Stimulated activated CD8-positive, alpha-beta memory T cell treated with anti-CD3 and anti-CD28 coated beads, Interleukin-12 subunit alpha, Interleukin-12 subunit beta, amount 100 ng/mL, for 1 hour (primary cell): ENCODE measurements at regions not wholly inside any gene's neighbourhood (a gene's known extent, or its start where the extent isn't known, plus 50 kb on each side); places are given as distances from the start of the nearest gene placed in this dataset.

ENCODE experiments used
- DNase-seq: peaks from one replicate; pipeline ENCODE4 v3.0.0-alpha.2; 2020; ENCODE audit warnings: low read depth

DNA sequence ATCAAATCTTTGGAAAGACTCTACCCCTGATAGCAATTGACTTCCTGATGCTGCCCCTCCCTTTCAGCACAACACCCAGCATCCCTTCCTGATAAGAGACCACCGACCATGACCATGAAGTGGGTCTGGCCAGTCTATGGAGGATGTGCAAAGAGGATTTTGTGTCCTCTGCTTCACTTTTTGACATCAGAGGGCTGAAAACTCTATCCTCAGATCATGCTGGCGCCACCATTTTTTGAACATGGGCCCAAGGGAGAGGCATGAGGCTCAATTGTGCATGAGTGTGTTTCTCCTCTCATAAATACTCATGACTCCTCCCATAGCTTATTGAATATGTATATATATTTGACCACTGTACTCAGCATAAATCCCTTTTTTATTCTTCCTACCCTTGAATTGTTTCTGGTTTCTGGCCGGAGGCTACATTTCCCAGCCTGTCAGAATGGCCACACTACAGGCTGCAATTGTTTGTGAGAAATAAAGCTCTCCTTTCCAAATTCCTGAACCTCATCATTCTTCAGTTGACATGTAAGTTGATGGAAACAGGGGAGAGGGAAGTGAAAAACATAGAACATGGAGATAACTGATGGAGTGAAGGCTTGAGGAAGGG lies 314.1 kb downstream of the MYCN start:
- no peak for DNase-seq

DNA sequence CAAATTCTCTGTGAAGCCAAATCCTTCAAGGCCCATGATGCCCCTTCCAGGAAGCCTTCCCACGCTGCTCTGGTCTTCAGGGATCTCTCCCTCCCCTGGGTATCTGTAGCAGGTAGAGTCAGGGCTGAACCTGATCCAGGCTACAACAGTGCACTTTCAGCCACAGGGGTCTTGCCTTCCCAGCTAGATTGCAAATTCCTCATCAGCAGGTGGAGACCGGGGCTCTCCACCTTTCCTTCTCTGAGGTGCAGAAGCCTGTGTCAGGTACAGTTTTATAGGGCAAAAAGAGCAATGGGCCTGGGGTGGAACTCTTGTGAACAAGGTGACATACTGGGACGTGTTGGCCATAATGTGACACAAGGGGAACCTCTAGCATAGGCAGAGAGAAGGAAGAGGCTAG lies 312.9 kb downstream of the MYCN start:
- no peak for DNase-seq

DNA sequence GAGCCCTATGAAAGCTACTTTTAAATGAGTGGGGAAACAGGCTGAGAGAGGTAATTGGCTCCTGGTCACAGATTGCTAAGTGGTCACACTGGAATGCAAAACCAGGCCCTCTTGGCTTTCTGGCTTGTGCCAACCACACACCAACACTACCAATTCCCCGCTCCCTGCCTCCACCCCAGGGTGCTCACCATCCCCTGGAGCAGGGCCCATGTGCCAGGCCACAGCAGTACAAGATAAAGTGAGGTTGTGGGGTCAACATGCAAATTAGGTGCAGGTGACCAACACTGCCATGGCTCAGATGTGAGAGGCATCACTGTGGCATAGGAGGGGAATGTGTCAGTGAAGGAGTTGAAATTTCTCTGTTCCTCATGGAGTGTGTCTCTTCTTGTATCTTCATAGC lies 312.5 kb downstream of the MYCN start:
- DNase-seq, result no peak

DNA sequence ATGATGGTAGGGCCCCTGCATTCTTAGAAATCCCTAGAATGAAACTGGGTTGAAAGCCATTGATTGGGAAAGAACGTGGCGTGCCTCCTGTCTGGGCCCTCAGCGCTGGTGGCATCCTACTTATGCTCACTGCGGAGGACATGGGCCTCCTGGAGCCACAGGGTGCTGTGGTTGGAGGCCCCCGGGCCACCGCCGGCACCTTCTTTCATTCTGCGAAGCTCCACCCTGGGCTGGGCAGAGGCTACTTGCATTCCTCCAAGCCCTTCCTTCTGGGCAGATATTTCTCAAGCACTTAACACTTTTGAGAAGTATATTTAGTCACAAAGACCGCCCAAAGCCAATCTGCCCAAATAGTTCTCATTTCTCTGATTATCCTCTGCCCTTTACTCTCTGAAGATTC lies 311.9 kb downstream of the MYCN start:
- DNase-seq, result no peak

DNA sequence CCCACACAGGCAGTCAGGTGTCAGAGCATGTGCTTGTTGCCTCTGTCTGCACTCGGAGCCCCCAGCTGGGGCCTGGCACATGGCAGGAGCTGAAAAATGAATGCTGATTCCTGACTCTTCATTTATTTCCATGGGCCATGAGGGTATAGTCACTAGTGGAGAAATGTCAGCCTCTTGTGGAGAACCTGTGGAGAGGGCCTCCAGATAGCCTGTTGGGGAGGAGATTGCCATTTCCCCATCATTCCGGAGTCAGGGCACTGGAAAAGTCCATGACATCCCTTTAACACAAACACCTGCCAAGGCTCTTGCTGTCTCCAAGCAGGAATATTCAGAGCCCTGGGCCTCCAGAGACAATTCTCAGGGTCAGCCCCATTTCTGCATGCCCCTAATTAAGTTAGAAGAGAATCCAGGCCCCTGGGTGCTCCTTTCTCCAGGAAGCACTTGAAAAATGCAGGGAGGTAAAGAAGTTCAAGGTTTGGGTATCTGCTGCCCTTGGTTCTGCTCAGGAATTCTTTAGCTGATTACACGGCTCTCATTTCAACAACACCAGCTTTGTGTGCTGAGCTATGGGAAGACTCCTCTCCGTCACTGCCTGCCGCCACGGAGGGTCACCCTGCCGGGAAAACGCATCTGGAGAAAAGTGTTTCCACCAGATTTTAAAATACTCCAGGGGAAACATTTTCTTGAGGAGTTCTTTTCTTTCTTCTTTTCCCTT lies 311.3 kb downstream of the MYCN start:
- DNase-seq, result no peak

DNA sequence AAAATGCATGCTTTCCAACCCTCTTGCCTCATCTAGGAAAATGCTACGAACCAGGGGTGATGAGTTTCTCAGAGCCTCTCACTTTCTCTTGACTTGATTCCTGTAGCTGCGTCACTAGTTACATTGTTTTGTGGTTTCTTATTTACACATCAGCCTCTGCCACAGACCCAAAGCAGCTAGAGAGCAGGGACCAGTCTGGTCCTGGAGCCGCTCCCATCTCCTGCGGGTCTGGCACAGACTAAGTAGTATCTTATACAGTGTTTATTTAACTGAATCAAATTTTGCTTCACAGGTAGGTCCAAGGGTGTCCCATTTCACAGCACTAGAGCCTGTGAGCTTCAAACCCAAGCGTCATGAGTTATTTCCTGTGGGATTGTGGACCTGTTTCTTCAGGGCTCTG lies 310.5 kb downstream of the MYCN start:
- DNase-seq, result no peak

DNA sequence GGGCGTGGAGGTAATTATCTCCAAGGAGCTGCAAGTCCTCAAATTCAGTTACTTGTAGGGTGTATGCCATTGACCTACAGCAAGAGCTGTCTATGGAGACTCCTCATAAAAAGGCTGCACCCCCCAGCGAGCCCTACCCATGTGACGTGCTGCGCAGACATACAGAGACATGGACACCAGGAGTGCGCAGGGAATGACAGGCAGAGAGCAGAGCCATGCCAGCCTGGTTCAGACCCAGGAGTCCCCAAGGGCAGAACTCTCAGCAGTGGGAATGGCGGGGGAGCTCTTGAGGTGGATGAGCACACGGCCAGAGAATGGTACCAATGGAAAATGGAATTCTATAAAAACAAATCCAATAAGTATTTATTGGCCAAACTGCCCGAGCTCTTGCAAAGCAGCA lies 310.1 kb downstream of the MYCN start:
- DNase-seq, result no peak

DNA sequence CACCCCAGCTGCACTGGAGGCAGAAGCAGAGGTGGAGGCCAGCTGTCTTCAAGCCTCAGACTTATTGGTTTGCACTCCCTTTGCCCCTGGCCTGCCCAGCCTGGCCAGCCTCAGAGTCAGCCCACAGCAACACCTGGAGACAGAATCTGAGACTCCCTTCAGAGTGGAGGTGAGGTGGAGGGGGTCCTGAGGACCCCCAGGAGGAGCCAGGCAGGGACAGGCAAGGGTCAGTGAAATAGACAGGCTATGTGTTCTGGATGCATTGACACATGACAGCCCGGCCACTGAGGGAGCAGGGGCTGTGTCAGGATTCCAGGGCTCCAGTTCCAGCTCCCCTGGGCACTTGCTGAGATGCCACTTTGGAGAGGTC lies 309.7 kb downstream of the MYCN start:
- DNase-seq, result no peak

DNA sequence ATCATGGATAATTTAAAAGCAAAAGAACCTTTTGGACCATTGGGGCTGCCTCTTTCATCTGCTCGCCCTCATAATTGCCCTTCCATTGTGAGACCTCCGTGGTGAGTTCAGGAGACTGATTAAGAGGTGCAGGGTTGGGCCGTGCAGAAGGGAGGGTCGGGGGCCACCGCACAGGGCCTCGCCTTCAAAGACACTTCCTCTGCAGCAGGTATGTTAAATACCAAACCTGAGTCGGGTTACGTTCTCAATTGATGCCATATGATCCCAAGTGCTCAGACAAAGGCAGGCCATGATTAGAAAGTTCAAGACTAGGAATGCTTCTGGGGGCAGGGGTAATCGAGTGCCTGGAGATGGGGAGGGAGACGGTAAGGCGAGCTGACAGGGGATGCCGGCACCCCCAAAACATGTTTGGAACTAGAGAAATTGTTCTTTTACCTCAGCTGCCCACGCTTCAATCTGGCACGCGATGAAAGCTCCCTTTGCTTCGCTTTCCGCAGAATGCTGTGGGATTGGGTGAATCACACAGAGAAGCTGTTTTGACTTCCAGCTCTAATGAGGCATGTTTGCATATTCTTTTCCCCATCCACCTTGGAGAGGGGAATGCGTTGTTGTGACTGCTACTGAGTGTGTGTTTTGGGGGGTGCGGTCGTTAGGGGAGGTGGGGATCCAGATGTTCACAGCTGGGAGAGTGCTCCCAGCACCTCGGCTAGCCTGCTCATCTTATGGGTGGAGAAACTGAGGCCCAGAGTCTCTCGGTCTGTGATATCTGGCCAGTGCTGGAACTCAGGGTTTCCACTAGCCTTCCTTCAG lies 309.1 kb downstream of the MYCN start:
- DNase-seq, result no peak

DNA sequence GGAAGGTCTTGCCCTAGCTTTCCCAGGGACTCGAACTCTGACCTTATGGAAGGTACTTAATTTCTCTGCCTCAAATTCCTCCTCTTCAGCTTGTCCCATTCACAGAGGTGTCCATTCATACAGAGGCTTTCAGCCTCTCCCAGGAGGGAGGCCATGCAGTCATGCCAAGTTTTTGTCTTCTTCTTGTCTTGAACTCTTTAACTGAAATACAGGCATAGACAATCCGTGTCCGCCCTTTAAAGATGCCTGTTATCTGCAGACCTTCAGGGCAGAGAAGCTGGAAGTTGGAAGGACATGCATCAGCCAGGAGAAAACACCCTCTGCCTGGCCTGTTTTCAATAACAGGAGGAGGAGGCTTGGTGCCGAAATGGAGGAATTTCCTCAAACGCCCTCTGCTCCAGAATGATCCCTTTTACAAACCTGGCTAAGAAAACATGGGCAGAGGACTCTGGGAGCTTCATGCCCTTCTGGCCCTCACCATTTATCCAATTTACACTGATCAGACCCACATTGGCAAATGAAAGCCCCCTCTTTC lies 308.3 kb downstream of the MYCN start:
- no peak for DNase-seq

DNA sequence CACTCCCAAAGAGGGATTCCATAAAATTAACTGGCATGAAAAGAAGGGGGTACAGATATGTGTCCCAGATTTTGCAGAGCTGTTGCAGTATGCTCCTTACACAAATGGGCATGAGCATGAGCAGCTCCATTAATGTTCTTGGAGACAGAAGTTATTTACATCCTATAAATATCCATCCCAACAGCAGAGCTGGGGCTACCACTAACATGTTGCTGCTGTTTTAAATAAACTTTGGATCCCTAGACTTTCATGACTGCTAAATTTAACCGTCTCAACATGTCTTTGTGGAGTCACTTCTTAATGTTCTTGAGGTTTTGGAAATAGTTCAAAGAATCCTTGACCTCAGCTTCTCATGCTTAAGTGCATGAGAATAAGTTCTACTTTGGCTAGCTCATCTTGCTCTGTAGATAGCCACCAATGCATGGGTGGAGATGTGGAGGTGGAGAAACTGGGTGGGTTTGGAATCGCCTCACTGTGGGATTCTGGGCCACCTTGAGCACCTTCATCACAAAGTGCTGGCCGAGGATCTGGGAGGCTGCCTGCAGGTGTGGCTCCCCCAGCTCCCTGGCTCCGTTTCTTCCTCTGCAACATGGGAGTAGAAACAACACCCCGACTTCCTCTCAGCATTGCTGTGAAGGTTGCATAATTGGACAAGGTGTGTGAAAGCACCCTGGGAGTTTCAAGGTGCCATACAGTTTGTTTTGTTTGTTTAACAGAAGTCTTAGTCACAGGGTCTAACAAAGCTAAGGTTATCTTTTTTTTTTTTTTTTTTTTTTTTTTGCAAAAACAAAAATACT lies 307.2 kb downstream of the MYCN start:
- DNase-seq, result no peak

DNA sequence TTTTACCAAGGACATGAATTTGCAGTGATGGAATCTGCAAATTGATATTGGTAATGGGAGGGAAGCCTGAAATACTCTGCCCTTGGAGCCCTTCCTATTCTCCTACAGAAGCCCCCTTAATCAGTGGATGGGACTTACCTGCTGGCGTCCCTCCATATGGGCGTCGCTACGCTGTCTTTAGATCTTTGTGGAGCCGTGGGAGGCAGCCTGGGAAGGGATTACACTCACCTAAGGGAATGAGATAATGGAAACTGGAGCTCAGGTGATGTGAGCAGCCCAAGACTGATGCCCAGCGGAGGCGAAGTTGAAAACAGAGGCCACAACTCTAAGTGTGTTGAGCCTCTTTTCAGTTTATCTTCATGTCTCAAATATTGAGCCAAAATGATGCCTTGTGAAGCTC lies 306.6 kb downstream of the MYCN start:
- no peak for DNase-seq

DNA sequence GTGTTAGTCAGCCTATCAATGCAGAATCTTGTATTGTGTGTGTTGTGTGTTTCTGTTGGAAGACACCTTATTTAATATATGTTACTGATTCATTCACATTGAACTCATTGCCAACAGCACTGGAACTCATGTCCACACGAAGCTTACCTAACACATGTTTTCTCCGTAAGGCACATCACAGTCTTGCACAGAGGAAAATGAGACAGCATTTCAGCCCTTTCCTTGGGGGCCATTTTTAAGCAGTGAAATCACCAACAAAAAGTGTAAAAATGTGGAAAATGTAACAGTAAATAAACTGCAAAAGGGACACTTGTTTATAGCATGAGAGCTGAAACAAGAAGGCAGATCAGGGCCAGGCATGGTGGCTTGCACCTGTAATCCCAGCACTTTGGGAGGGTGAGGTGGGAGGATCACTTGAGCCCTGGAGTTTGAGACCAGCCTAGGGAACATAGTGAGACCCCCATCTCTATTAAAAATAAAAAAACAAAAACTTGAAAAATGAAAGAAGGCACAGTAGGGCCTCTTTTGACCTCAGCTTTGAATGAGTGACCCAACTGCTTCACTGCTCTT lies 306.0 kb downstream of the MYCN start:
- no peak for DNase-seq

DNA sequence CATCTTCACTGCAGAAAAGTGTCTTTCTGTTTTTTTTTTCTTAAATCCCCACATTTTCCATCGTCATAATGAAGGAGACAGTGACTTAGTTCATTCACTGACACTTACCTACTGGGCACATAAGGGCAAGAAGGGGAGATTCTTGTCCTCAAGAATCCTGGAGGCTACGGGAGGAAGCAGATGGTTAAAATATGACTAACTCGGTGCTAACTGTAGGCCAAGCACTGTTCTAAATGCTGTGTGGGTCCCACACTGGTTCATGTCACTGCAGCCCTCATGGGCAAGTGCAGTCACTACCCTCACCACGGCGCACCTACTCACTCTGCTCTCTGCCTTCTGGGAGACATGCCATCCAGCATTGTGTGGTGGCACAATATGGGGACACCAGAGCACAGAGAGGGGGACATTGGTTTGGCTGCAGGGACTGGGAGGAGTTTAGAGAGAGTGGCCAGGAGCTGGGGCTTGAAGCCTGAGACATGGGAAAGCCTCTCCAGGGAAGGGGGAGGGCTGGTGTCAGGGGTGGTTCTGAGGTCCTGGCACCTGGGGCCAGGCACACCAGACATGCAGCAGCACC lies 305.2 kb downstream of the MYCN start:
- DNase-seq, result no peak

DNA sequence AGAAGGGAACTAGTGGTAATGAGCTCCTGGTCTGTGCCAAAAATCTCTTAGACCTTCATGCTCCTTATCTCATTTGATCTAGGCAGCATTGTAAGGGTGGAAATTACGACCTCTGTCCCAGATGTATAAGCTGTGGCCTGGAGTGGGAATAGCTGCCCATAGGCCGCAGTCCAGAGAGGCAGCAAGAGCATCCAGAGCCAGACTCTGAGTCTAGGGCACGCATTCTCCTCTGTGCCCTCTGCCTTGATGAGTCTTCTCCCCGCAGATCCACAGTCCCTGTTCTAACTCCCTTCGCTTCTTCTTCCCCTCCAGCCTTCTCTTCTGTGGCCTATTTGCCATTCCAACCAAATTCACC lies 304.6 kb downstream of the MYCN start:
- DNase-seq, result no peak

DNA sequence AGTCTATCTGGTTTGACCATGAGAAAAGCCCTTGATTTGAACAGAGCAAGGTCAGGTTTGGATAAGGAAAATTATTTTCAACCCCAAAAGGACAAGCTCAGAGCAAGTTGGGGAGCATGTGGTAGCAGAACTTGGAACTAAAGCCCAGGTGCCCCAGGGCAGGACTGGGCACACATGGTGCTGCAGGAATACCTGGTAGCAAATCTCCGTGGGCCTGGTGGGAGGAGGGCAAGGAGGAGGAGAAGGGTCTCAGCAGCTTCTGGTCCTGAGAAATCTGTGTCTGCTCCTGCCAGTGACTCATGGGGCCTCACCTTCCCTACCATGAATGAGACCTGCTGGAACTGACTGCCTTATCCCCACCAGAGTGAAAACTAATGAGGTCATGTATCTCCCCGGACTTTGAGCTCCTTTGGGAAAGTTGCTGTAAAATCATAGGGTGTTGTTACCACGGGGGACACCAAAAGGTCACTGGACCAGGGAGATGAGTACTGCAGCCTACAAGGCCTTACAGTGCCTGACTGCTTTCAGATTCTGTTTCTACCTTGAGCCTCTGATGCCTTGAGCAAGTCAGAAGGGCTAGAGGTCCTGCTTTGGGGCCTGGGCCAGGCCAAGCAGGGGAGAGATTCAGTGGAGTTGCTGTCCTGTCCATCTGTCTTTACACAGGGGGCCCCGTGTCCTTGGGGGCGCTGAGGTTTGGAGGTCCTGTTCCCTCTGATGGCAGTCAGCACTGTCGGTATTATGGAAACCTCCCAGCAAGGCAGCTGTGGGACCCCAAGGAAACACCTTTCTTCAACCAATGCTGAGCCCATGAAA lies 304.0 kb downstream of the MYCN start:
- DNase-seq, result no peak

DNA sequence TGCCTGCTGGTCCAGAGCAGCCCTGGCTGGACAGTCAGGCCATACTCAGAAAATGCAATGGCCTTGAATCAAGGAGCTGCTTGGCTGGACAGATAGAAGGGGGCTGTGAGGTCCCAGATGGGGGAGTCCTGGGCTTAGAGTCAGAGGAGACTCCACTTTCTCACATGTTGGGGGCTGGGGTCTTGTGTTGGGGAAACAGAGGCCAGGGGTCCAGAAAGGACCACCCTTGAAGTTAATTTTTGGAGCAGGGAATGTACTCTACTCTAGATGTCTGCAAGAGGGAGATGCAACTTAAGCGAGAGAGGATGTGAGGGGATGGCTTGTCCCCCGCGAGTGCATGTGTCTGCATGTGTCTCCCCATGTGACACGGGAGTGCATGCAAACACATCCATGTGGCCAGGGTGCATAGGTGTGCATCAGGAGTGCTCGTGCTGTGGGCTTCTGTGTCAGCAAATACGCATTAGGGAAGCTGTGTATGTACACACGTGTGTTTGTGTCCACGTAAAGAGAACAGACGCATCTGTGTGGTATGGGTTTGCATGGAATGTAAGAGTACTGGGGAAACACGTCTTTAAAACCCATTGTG lies 303.2 kb downstream of the MYCN start:
- no peak for DNase-seq

DNA sequence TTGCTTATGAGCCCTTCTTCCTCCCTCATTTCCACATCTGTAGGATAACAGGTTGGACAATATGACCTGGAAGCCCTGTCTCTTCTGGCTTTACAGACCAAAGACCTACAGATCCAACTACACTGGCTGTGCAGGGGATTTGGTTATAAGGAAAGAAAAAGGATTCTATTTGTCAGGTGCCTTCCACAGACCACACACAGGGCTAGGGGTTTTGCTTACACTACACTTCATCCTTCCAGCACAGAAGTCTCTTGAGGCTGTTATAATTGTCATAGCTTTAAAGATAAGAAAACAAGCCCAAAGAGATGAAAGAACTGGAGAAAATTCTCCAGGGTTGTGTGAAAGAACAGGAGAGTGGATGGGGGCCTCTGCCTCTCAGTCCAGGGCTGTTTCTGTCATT lies 302.6 kb downstream of the MYCN start:
- no peak for DNase-seq

DNA sequence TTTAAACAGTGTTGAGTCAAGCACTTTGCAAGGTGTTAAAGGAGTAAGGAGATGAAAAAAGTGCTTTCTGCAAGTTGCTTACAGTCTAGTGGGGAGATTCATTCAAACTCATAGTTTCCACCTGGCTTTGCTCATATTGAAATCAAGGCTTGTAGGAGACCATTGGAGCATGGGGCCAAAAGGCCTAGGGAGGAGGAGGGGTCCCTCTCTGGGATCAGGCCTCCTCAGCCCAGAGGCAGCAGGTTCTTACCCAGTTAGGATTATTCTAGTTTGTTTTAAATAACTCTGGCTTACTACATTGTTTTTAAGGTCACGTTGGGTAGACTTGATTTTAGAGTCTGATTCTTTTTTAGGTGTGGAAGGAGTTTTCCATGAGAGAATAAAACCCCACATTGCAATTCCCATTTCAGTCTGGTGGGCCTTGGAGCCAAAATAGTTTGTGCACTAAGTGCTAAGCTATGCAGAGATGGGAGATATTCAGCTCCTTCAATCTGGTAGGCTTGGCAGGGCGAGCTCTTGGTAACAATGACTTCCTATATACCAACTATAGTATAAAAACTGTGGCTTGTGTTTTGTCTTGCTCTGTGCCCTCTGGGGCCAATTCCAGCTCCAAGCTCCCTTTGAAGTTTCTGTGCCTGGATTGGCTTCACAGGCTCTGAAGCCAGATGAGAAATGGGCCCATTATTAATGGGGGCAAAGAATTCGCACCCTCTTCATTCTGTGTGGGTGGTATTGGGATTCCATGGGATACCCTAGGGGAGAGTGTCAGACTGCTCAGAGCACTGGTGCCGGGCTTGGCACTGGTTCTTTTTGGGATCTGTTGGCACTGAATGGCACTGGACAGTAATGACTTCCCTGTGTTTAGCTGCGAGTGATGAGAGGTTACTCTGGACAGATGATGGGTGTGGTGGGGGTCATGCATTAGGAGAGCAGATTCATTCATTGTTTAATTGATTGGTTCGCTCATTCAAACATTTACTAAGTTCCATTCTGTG lies 301.1 kb downstream of the MYCN start:
- DNase-seq, result no peak
